ENCODE measurements at regions not wholly inside any gene's neighbourhood (a gene's known extent, or its start where the extent isn't known, plus 50 kb on each side); places are given as distances from the start of the nearest gene placed in this dataset.

GRCh38 chr5:1723957-1724821 lies 75.4 kb downstream of the MRPL36 start:
- no peak for TF ChIP-seq FOSL2 (IDR thresholded peaks at IDR 0.05; ENCODE audit: borderline replicate concordance, low read depth)
- no peak for TF ChIP-seq CTCF (IDR thresholded peaks at IDR 0.05)
- no peak for TF ChIP-seq ELF1 (IDR thresholded peaks at IDR 0.05)
- TF ChIP-seq EP300 (IDR thresholded peaks at IDR 0.05; ENCODE audit: borderline replicate concordance in 1 of 2, low read depth in 1 of 2, low read length in 1 of 2), result no peak
- no peak for TF ChIP-seq TAF1 (IDR thresholded peaks at IDR 0.05; ENCODE audit: borderline replicate concordance, low read depth, low read length)
- TF ChIP-seq CHD2 (IDR thresholded peaks at IDR 0.05; ENCODE audit: low read length, partially characterized antibody), result no peak
